ENCODE measurements at regions not wholly inside any gene's neighbourhood (a gene's known extent, or its start where the extent isn't known, plus 50 kb on each side); places are given as distances from the start of the nearest gene placed in this dataset.

DNA sequence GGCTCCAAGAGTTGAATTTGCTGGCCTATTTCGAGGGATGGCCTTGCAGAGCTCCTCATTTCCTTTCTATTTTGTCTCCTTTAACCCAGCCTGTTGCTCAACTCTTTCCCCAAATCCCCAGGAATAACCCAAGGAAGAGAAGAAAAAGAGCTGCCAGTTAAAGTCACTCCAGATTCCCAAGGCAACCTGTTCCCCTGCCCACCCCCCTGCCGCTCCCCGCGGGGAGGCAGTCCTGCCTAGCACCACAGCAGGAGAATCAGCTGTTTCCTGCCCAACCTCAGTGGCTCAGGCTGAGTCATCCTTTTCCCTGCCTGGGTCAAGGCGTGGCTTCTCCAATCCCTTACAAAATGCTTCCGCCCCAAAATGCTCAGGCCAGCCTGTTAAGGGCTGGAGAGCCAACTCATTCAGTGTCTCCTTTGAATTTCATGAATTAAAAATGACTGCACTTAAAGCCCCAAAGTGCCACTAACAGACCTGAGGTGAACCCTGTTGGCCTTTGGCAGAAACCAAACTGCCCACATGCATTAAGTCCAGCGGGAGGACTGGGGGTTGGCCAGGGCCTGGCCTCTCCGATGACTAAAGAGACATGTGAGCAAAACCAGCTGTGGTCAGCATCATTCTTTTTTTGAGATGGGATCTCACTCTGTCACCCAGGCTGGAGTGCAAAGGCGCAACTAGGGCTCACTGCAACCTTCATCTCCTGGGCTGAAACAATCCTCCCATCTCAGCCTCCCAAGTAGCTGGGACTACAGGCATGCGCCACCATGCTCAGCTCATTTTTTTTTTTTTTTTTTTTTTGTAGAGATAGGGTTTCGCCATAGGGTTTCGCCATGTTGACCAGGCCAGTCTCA is 83.2 kb upstream of the KIF5B start (continued):
- TF ChIP-seq, protein P1, sequence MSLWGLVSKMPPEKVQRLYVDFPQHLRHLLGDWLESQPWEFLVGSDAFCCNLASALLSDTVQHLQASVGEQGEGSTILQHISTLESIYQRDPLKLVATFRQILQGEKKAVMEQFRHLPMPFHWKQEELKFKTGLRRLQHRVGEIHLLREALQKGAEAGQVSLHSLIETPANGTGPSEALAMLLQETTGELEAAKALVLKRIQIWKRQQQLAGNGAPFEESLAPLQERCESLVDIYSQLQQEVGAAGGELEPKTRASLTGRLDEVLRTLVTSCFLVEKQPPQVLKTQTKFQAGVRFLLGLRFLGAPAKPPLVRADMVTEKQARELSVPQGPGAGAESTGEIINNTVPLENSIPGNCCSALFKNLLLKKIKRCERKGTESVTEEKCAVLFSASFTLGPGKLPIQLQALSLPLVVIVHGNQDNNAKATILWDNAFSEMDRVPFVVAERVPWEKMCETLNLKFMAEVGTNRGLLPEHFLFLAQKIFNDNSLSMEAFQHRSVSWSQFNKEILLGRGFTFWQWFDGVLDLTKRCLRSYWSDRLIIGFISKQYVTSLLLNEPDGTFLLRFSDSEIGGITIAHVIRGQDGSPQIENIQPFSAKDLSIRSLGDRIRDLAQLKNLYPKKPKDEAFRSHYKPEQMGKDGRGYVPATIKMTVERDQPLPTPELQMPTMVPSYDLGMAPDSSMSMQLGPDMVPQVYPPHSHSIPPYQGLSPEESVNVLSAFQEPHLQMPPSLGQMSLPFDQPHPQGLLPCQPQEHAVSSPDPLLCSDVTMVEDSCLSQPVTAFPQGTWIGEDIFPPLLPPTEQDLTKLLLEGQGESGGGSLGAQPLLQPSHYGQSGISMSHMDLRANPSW (CRISPR knock-in tag; IDR thresholded peaks at IDR 0.05; ENCODE audit: borderline replicate concordance): no peak
- TF ChIP-seq NR2F6 (IDR thresholded peaks at IDR 0.05): no peak
- 0 out of 2 replicates have a peak, but pooled peaks have one; percentile 38 for TF ChIP-seq NR2F6 (CRISPR knock-in tag; IDR thresholded peaks at IDR 0.05)
- TF ChIP-seq ZSCAN25 (CRISPR knock-in tag; IDR thresholded peaks at IDR 0.05): no peak
- TF ChIP-seq CBX1 (IDR thresholded peaks at IDR 0.05; ENCODE audit: low read depth): no peak
- TF ChIP-seq, protein P2, sequence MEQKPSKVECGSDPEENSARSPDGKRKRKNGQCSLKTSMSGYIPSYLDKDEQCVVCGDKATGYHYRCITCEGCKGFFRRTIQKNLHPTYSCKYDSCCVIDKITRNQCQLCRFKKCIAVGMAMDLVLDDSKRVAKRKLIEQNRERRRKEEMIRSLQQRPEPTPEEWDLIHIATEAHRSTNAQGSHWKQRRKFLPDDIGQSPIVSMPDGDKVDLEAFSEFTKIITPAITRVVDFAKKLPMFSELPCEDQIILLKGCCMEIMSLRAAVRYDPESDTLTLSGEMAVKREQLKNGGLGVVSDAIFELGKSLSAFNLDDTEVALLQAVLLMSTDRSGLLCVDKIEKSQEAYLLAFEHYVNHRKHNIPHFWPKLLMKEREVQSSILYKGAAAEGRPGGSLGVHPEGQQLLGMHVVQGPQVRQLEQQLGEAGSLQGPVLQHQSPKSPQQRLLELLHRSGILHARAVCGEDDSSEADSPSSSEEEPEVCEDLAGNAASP (CRISPR knock-in tag; IDR thresholded peaks at IDR 0.05; ENCODE audit: borderline replicate concordance): no peak
- TF ChIP-seq SMAD1 (CRISPR knock-in tag; IDR thresholded peaks at IDR 0.05; ENCODE audit: borderline replicate concordance, low read depth): no peak
- no peak for TF ChIP-seq FOXK2 (IDR thresholded peaks at IDR 0.05)
- TF ChIP-seq MYNN (CRISPR knock-in tag; IDR thresholded peaks at IDR 0.05; ENCODE audit: low read depth): no peak
- no peak for TF ChIP-seq ZNF414 (CRISPR knock-in tag; IDR thresholded peaks at IDR 0.05)
- TF ChIP-seq ZNF253 (CRISPR knock-in tag; IDR thresholded peaks at IDR 0.05; ENCODE audit: borderline replicate concordance): no peak
- no peak for TF ChIP-seq ZFP82 (CRISPR knock-in tag; IDR thresholded peaks at IDR 0.05; ENCODE audit: borderline replicate concordance)
- TF ChIP-seq ZNF781 (CRISPR knock-in tag; IDR thresholded peaks at IDR 0.05; ENCODE audit: borderline replicate concordance, not compliant biosample characterization): no peak
- TF ChIP-seq ZNF574 (CRISPR knock-in tag; IDR thresholded peaks at IDR 0.05): no peak
- no peak for TF ChIP-seq NR0B2 (CRISPR knock-in tag; IDR thresholded peaks at IDR 0.05)
